NCI-H526 treated with DMSO at 0.1 percent for 48 hours (cell line): ENCODE measurements at regions not wholly inside any gene's neighbourhood (a gene's known extent, or its start where the extent isn't known, plus 50 kb on each side); places are given as distances from the start of the nearest gene placed in this dataset.
"Not testable (repeated sequence)": the region's sequence is repeated elsewhere in the genome, so short reads cannot be mapped to it uniquely, and the experiment has no call there.

ENCODE experiments used
- DNase-seq: peaks from one replicate; lab custom pipeline; 2025; lab: John Stamatoyannopoulos, UW

GRCh38 chr5:120817044-120817985 is 353.2 kb downstream of the PRR16 start:
- DNase-seq, result no peak

GRCh38 chr5:120818128-120818527 is 354.0 kb downstream of the PRR16 start:
- no peak for DNase-seq

GRCh38 chr5:120823328-120823727 is 359.2 kb downstream of the PRR16 start:
- DNase-seq, result no peak

- DNase-seq, result not testable (repeated sequence)
These were observed 367.5 kb downstream of the PRR16 start for GRCh38 chr5:120831646-120832045.

- no peak for DNase-seq
These were observed 377.7 kb downstream of the PRR16 start for GRCh38 chr5:120841830-120842229.

- no peak for DNase-seq
These were observed 379.4 kb downstream of the PRR16 start for GRCh38 chr5:120843390-120843980.

GRCh38 chr5:120848883-120849282 is 384.8 kb downstream of the PRR16 start:
- DNase-seq, result no peak

- DNase-seq, result peak; percentile 9
These were observed 388.2 kb downstream of the PRR16 start for GRCh38 chr5:120852222-120852860.

GRCh38 chr5:120866997-120867396 is 402.9 kb downstream of the PRR16 start:
- no peak for DNase-seq

- no peak for DNase-seq
These were observed 405.7 kb downstream of the PRR16 start for GRCh38 chr5:120869831-120870230.

- DNase-seq, result no peak
These were observed 408.2 kb downstream of the PRR16 start for GRCh38 chr5:120872297-120872696.

GRCh38 chr5:120873083-120873482 is 409.0 kb downstream of the PRR16 start:
- no peak for DNase-seq

- DNase-seq, result no peak
These were observed 410.2 kb downstream of the PRR16 start for GRCh38 chr5:120874081-120874862.

GRCh38 chr5:120882038-120882775 is 418.1 kb downstream of the PRR16 start:
- no peak for DNase-seq

- DNase-seq, result no peak
These were observed 422.3 kb downstream of the PRR16 start for GRCh38 chr5:120886351-120886860.

- DNase-seq, result no peak
These were observed 431.6 kb downstream of the PRR16 start for GRCh38 chr5:120895660-120896059.

- no peak for DNase-seq
These were observed 437.1 kb downstream of the PRR16 start for GRCh38 chr5:120901199-120901598.

GRCh38 chr5:120907953-120908352 is 443.9 kb downstream of the PRR16 start:
- DNase-seq, result no peak

- DNase-seq, result no peak
These were observed 446.5 kb downstream of the PRR16 start for GRCh38 chr5:120910629-120911028.

GRCh38 chr5:120913396-120913795 is 449.3 kb downstream of the PRR16 start:
- DNase-seq, result peak; percentile 25

- DNase-seq, result no peak
These were observed 453.2 kb downstream of the PRR16 start for GRCh38 chr5:120917214-120917758.
